HG03103 (cell line): ENCODE measurements at regions not wholly inside any gene's neighbourhood (a gene's known extent, or its start where the extent isn't known, plus 50 kb on each side); places are given as distances from the start of the nearest gene placed in this dataset.
"Not testable (repeated sequence)": the region's sequence is repeated elsewhere in the genome, so short reads cannot be mapped to it uniquely, and the experiment has no call there.

ENCODE experiments used
- ATAC-seq: cut with Tn5 transposase; IDR thresholded peaks from one replicate; pipeline ENCODE4 v1.9.1; 2021; ENCODE audit warnings: low read depth; ENCODE audit not compliant: unreplicated experiment

- ATAC-seq: no peak
Observed at GRCh38 chr14:87041290-87042020, 951.5 kb downstream of the GALC start.

GRCh38 chr14:87034680-87035079 is 958.3 kb downstream of the GALC start:
- no peak for ATAC-seq

- no peak for ATAC-seq
Observed at GRCh38 chr14:87030197-87030596, 962.8 kb downstream of the GALC start.

- ATAC-seq: not testable (repeated sequence)
Observed at GRCh38 chr14:87020106-87020505, 972.9 kb downstream of the GALC start.

GRCh38 chr14:87018294-87018693 is 974.7 kb downstream of the GALC start:
- ATAC-seq: no peak

- ATAC-seq: no peak
Observed at GRCh38 chr14:87017335-87017734, 975.6 kb downstream of the GALC start.

GRCh38 chr14:87014856-87015255 is 978.1 kb downstream of the GALC start:
- ATAC-seq: no peak

GRCh38 chr14:87013583-87013982 is 979.4 kb downstream of the GALC start:
- ATAC-seq: no peak

- no peak for ATAC-seq
Observed at GRCh38 chr14:87008965-87009364, 984.0 kb downstream of the GALC start.

GRCh38 chr14:87005280-87005679 is 987.7 kb downstream of the GALC start:
- ATAC-seq: no peak

GRCh38 chr14:87002776-87003175 is 990.2 kb downstream of the GALC start:
- ATAC-seq: no peak

GRCh38 chr14:87001333-87001732 is 991.6 kb downstream of the GALC start:
- no peak for ATAC-seq

GRCh38 chr14:87000081-87000480 is 992.9 kb downstream of the GALC start:
- ATAC-seq: no peak

GRCh38 chr14:86999036-86999435 is 993.9 kb downstream of the GALC start:
- no peak for ATAC-seq

- no peak for ATAC-seq
Observed at GRCh38 chr14:86997271-86997670, 995.7 kb downstream of the GALC start.

GRCh38 chr14:86990396-86990795 is 1002.6 kb downstream of the GALC start:
- no peak for ATAC-seq

GRCh38 chr14:86989285-86989684 is 1003.7 kb downstream of the GALC start:
- ATAC-seq: no peak

GRCh38 chr14:86987966-86988365 is 1005.0 kb downstream of the GALC start:
- no peak for ATAC-seq

GRCh38 chr14:86973177-86973576 is 1019.8 kb downstream of the GALC start:
- no peak for ATAC-seq

- ATAC-seq: no peak
Observed at GRCh38 chr14:86971292-86971691, 1021.7 kb downstream of the GALC start.

GRCh38 chr14:86961106-86961716 is 1031.8 kb downstream of the GALC start:
- ATAC-seq: no peak

- no peak for ATAC-seq
Observed at GRCh38 chr14:86955771-86956354, 1037.1 kb downstream of the GALC start.
